Effector memory CD4-positive, alpha-beta T cell (primary cell): ENCODE measurements at regions not wholly inside any gene's neighbourhood (a gene's known extent, or its start where the extent isn't known, plus 50 kb on each side); places are given as distances from the start of the nearest gene placed in this dataset.
"Not testable (repeated sequence)": the region's sequence is repeated elsewhere in the genome, so short reads cannot be mapped to it uniquely, and the experiment has no call there.

Experiments
- DNase-seq, 3 donors: peaks; one replicate each; pipeline ENCODE4 v3.0.0-alpha.2; 2020
- H3K27ac ChIP-seq: 2 replicates; pipeline ENCODE4 v1.7.0; 2013; ENCODE audit warnings: mild to moderate bottlenecking, low read length, moderate library complexity; ENCODE audit not compliant: insufficient read depth, poor library complexity, severe bottlenecking
- H3K27me3 ChIP-seq: replicated peaks from 2 replicates; pipeline ENCODE4 v1.7.0; 2013; ENCODE audit warnings: mild to moderate bottlenecking, low read length; ENCODE audit not compliant: insufficient read depth, control insufficient read depth, poor library complexity, severe bottlenecking
- H3K36me3 ChIP-seq: 2 replicates; pipeline ENCODE4 v1.7.0; 2013; ENCODE audit warnings: mild to moderate bottlenecking, low read length, moderate library complexity; ENCODE audit not compliant: control insufficient read depth, insufficient read depth
- H3K4me1 ChIP-seq: 2 replicates; pipeline ENCODE4 v1.7.0; 2013; ENCODE audit warnings: low read length, mild to moderate bottlenecking; ENCODE audit not compliant: control insufficient read depth, insufficient read depth, poor library complexity, severe bottlenecking
- H3K4me3 ChIP-seq: 2 replicates; pipeline ENCODE4 v1.7.0; 2013; ENCODE audit warnings: low read length, low read depth, mild to moderate bottlenecking; ENCODE audit not compliant: insufficient read depth, poor library complexity, severe bottlenecking
- H3K9me3 ChIP-seq: 2 replicates; pipeline ENCODE4 v1.7.0; 2013; ENCODE audit warnings: mild to moderate bottlenecking, low read length, moderate library complexity; ENCODE audit not compliant: control insufficient read depth

- Histone ChIP-seq H3K9me3 (no peaks in the 10 kb centered on the region), H3K36me3 (no peaks in the 10 kb centered on the region), H3K27ac (no peak overlapping the region), H3K4me1 (no peaks in the 10 kb centered on the region), H3K4me3 (no peak overlapping the region), H3K27me3 (no peaks in the 10 kb centered on the region)
- no peak for DNase-seq
These were observed 132.1 kb downstream of the PLPPR4 start for GRCh38 chr1:99396389-99396788.

GRCh38 chr1:99397029-99397428 is 132.7 kb downstream of the PLPPR4 start:
- no peaks in the 10 kb centered on the region for H3K9me3 ChIP-seq
- no peaks in the 10 kb centered on the region for H3K27me3 ChIP-seq
- no peak overlapping the region for H3K27ac ChIP-seq
- no peaks in the 10 kb centered on the region for H3K36me3 ChIP-seq
- DNase-seq = no peak
- no peaks in the 10 kb centered on the region for H3K4me1 ChIP-seq
- H3K4me3 ChIP-seq = no peak overlapping the region

- Histone ChIP-seq H3K27ac (no peak overlapping the region), H3K27me3 (no peaks in the 10 kb centered on the region), H3K9me3 (no peaks in the 10 kb centered on the region)
These were observed 133.6 kb downstream of the PLPPR4 start for GRCh38 chr1:99397863-99398262.

GRCh38 chr1:99401556-99401955 is 137.3 kb downstream of the PLPPR4 start:
- DNase-seq, H3K4me1 ChIP-seq: not testable (repeated sequence)

More at GRCh38 chr1:99397863-99398262, 133.6 kb downstream of the PLPPR4 start:
- H3K36me3 ChIP-seq = no peaks in the 10 kb centered on the region
- no peak for DNase-seq
- H3K4me1 ChIP-seq = no peaks in the 10 kb centered on the region
- H3K4me3 ChIP-seq = no peak overlapping the region

GRCh38 chr1:99404399-99404798 is 140.1 kb downstream of the PLPPR4 start:
- H3K9me3 ChIP-seq, H3K27ac ChIP-seq, H3K27me3 ChIP-seq, H3K4me1 ChIP-seq, DNase-seq, H3K4me3 ChIP-seq, H3K36me3 ChIP-seq: not testable (repeated sequence)

More at GRCh38 chr1:99401556-99401955, 137.3 kb downstream of the PLPPR4 start:
- H3K27me3 ChIP-seq, H3K9me3 ChIP-seq, H3K36me3 ChIP-seq, H3K27ac ChIP-seq, H3K4me3 ChIP-seq: not testable (repeated sequence)

GRCh38 chr1:99405325-99405724 is 141.0 kb downstream of the PLPPR4 start:
- not testable (repeated sequence) for DNase-seq, H3K4me1 ChIP-seq, H3K36me3 ChIP-seq, H3K27ac ChIP-seq, H3K27me3 ChIP-seq, H3K9me3 ChIP-seq, H3K4me3 ChIP-seq

GRCh38 chr1:99407018-99407417 is 142.7 kb downstream of the PLPPR4 start:
- no peak for DNase-seq
- Histone ChIP-seq H3K4me3 (no peak overlapping the region), H3K36me3 (no peaks in the 10 kb centered on the region), H3K27me3 (no peaks in the 10 kb centered on the region), H3K27ac (no peak overlapping the region), H3K4me1 (no peaks in the 10 kb centered on the region), H3K9me3 (no peaks in the 10 kb centered on the region)

- H3K27me3 ChIP-seq = no peaks in the 10 kb centered on the region
- no peak overlapping the region for H3K27ac ChIP-seq
- no peaks in the 10 kb centered on the region for H3K4me1 ChIP-seq
- no peaks in the 10 kb centered on the region for H3K9me3 ChIP-seq
- no peaks in the 10 kb centered on the region for H3K36me3 ChIP-seq
- no peak overlapping the region for H3K4me3 ChIP-seq
- no peak for DNase-seq
These were observed 159.8 kb downstream of the PLPPR4 start for GRCh38 chr1:99424087-99424486.

GRCh38 chr1:99429754-99430153 is 165.5 kb downstream of the PLPPR4 start:
- H3K9me3 ChIP-seq = no peaks in the 10 kb centered on the region
- H3K4me3 ChIP-seq = no peak overlapping the region
- DNase-seq = no peak
- no peaks in the 10 kb centered on the region for H3K36me3 ChIP-seq
- H3K27ac ChIP-seq = no peak overlapping the region
- H3K4me1 ChIP-seq = no peaks in the 10 kb centered on the region
- H3K27me3 ChIP-seq = no peaks in the 10 kb centered on the region

GRCh38 chr1:99438656-99439230 is 174.5 kb downstream of the PLPPR4 start:
- Histone ChIP-seq H3K9me3 (no peaks in the 10 kb centered on the region), H3K27me3 (no peaks in the 10 kb centered on the region), H3K4me3 (no peak overlapping the region), H3K36me3 (no peaks in the 10 kb centered on the region), H3K27ac (no peak overlapping the region), H3K4me1 (no peaks in the 10 kb centered on the region)
- no peak for DNase-seq
